Tongue (tissue), 1 donor: ENCODE measurements at regions not wholly inside any gene's neighbourhood (a gene's known extent, or its start where the extent isn't known, plus 50 kb on each side); places are given as distances from the start of the nearest gene placed in this dataset.

Source experiments
- DNase-seq: peaks from one replicate; pipeline ENCODE4 v3.0.0-alpha.2; 2015

- DNase-seq, result no peak
Measured at GRCh38 chr4:161132715-161133425, 1030.9 kb downstream of the FSTL5 start.

GRCh38 chr4:161121451-161121850 lies 1042.3 kb downstream of the FSTL5 start:
- DNase-seq, result no peak

GRCh38 chr4:161101881-161102280 lies 1061.9 kb downstream of the FSTL5 start:
- DNase-seq, result no peak

GRCh38 chr4:161097821-161098220 lies 1066.0 kb downstream of the FSTL5 start:
- DNase-seq, result peak; percentile 75

- DNase-seq, result no peak
Measured at GRCh38 chr4:161061046-161061445, 1102.8 kb downstream of the FSTL5 start.
